Bronchial epithelial cell (primary cell): ENCODE measurements at regions not wholly inside any gene's neighbourhood (a gene's known extent, or its start where the extent isn't known, plus 50 kb on each side); places are given as distances from the start of the nearest gene placed in this dataset.

Experiments
- DNase-seq: peaks from one replicate; pipeline ENCODE4 v3.0.0-alpha.2; 2010; ENCODE audit warnings: low read depth
- FAIRE-seq: peaks from 2 replicates; lab custom pipeline; 2011; peaks lifted over from hg19 to GRCh38; lab: Jason Lieb, UNC
- H3K27me3 ChIP-seq: 2 replicates; pipeline ENCODE4 v1.5.1; 2011; ENCODE audit warnings: low read length; ENCODE audit not compliant: control insufficient read depth, insufficient read depth
- H3K36me3 ChIP-seq: 2 replicates; pipeline ENCODE4 v1.5.1; 2011; ENCODE audit warnings: low read length; ENCODE audit not compliant: control insufficient read depth, insufficient read depth
- H3K4me3 ChIP-seq: 2 replicates; pipeline ENCODE4 v1.5.1; 2011; ENCODE audit warnings: mild to moderate bottlenecking, low read depth, low read length, control low read depth
- TF ChIP-seq, protein P1 (sequence below): IDR thresholded peaks from 2 replicates; pipeline ENCODE4 v1.5.1; 2011; ENCODE audit warnings: mild to moderate bottlenecking, moderate library complexity, low read length, control low read depth, inconsistent platforms; ENCODE audit not compliant: insufficient read depth, severe bottlenecking

DNA sequence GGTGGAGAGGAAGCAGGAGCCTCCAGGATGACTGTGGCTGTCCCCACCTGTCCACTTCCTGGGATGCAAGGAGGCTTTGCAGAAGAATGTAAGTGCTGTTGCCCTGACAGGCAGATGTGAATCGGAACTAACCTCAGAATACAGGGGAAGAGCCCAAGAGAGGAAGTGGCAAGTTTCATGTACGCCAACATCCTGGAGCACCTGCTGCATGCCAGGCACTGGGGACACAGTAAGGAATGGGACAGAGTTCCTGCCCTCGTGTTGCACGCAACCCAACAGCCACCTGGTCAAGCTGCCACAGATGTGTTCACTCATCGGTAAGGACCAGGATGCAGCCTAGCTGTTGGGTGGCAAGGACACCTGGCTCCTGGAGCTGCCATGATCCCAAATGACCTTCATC lies 98.6 kb upstream of the RPL38 start:
- FAIRE-seq (no peak), DNase-seq (no peak)
- Histone ChIP-seq H3K36me3 (no peaks in the 10 kb centered on the region), H3K4me3 (no peak overlapping the region), H3K27me3 (no peaks in the 10 kb centered on the region)
- TF ChIP-seq, protein P1, sequence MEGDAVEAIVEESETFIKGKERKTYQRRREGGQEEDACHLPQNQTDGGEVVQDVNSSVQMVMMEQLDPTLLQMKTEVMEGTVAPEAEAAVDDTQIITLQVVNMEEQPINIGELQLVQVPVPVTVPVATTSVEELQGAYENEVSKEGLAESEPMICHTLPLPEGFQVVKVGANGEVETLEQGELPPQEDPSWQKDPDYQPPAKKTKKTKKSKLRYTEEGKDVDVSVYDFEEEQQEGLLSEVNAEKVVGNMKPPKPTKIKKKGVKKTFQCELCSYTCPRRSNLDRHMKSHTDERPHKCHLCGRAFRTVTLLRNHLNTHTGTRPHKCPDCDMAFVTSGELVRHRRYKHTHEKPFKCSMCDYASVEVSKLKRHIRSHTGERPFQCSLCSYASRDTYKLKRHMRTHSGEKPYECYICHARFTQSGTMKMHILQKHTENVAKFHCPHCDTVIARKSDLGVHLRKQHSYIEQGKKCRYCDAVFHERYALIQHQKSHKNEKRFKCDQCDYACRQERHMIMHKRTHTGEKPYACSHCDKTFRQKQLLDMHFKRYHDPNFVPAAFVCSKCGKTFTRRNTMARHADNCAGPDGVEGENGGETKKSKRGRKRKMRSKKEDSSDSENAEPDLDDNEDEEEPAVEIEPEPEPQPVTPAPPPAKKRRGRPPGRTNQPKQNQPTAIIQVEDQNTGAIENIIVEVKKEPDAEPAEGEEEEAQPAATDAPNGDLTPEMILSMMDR, result no peak

DNA sequence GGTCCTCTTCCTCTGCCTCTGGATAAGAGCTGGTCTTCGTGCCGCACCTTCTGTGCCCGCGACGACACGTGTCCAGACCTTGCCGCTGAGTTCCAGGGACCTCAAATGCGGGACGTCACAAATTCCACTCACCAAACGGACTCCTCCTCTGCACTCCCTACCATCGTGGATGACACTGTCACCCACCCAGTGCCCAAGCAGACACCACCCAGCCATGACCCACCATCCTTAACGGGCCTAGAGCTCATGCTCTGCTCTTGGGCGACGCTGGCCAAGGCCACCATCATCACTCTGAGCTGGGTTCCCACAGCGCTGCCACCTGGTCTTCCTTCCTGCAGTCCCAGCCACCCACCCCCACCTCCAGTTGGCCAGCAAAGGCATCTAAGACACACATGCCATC lies 96.4 kb upstream of the RPL38 start:
- no peak for FAIRE-seq
- no peaks in the 10 kb centered on the region for H3K27me3 ChIP-seq
- TF ChIP-seq, protein P1, result no peak
- DNase-seq, result no peak
- no peaks in the 10 kb centered on the region for H3K36me3 ChIP-seq
- no peak overlapping the region for H3K4me3 ChIP-seq

GRCh38 chr17:74108126-74108705 lies 95.3 kb upstream of the RPL38 start:
- Histone ChIP-seq H3K4me3 (no peak overlapping the region), H3K27me3 (no peaks in the 10 kb centered on the region), H3K36me3 (no peaks in the 10 kb centered on the region)
- TF ChIP-seq, protein P1, result no peak
- no peak for DNase-seq
- no peak for FAIRE-seq

- H3K27me3 ChIP-seq, result no peaks in the 10 kb centered on the region
- H3K36me3 ChIP-seq, result no peaks in the 10 kb centered on the region
- FAIRE-seq (no peak), DNase-seq (no peak)
- TF ChIP-seq, protein P1, result no peak
- H3K4me3 ChIP-seq, result no peak overlapping the region
Observed at GRCh38 chr17:74110467-74110866, 93.0 kb upstream of the RPL38 start.

DNA sequence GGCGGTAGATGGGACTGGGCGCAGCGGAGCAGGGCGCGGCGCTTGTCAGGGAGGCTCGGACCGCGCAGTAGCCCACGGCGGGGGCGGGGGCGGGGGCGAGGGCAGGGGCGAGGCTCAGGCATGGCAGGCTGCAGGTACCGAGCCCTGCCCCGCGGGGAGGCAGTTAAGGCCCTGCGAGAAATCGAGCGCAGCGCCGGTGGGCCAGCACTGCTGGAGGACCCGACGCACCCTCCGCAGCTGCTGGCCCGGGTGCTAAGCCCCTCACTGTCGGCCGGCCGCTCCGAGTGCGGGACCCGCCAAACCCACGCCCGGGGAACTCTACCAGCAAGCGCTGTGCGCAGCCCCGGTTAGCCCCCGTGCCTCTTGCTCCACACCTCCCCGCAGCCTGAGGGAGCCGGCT lies 90.2 kb upstream of the RPL38 start:
- Histone ChIP-seq H3K4me3 (no peak overlapping the region), H3K27me3 (no peaks in the 10 kb centered on the region), H3K36me3 (no peaks in the 10 kb centered on the region)
- no peak for FAIRE-seq
- no peak for DNase-seq
- TF ChIP-seq, protein P1, result no peak

- no peaks in the 10 kb centered on the region for H3K36me3 ChIP-seq
- FAIRE-seq (no peak), DNase-seq (no peak)
- no peak overlapping the region for H3K4me3 ChIP-seq
- TF ChIP-seq, protein P1, result no peak
- no peaks in the 10 kb centered on the region for H3K27me3 ChIP-seq
Observed at GRCh38 chr17:74113952-74114351, 89.5 kb upstream of the RPL38 start.
